ENCODE measurements at regions not wholly inside any gene's neighbourhood (a gene's known extent, or its start where the extent isn't known, plus 50 kb on each side); places are given as distances from the start of the nearest gene placed in this dataset.

GRCh38 chr7:25656581-25657026 is 428.3 kb upstream of the NPVF start:
- intact Hi-C loops (cut with DNase I): no loop called here

GRCh38 chr7:25658375-25658774 is 430.1 kb upstream of the NPVF start:
- Histone ChIP-seq H3K27me3 (no peaks in the 10 kb centered on the region), H3K27ac (replicated peaks in 1 of 4) (peak overlapping the region in 1 of 4 donors; percentile 18), H3K36me3 (no peaks in the 10 kb centered on the region), H3K9me3 (no peaks in the 10 kb centered on the region), H3K4me1 (peaks cover 5 to 51% (median 45%) of the 10 kb centered on the region in 4 donors), H3K4me3 (no peak overlapping the region)
- intact Hi-C loops (cut with DNase I): no loop called here
- TF ChIP-seq POLR2AphosphoS5 (IDR thresholded peaks at IDR 0.05): no peak
- DNase-seq (ENCODE audit: extremely low spot score): no peak

More at GRCh38 chr7:25656581-25657026, 428.3 kb upstream of the NPVF start:
- Histone ChIP-seq H3K27ac (replicated peaks in 1 of 4) (no peak overlapping the region), H3K4me3 (no peak overlapping the region), H3K4me1 (peaks cover 0 to 38% (median 30%) of the 10 kb centered on the region in 4 donors), H3K27me3 (no peaks in the 10 kb centered on the region), H3K9me3 (no peaks in the 10 kb centered on the region), H3K36me3 (no peaks in the 10 kb centered on the region)
- 16% methylated on average over 3 of the region's 3 CpGs for WGBS
- TF ChIP-seq POLR2AphosphoS5 (IDR thresholded peaks at IDR 0.05) (no peak), POLR2A (IDR thresholded peaks at IDR 0.05; ENCODE audit: low read depth) (no peak), CTCF (IDR thresholded peaks at IDR 0.05) (no peak), EP300 (IDR thresholded peaks at IDR 0.05) (no peak)
- no peak for DNase-seq (ENCODE audit: extremely low spot score)

- Histone ChIP-seq H3K27me3 (no peaks in the 10 kb centered on the region), H3K9me3 (no peaks in the 10 kb centered on the region), H3K4me3 (no peak overlapping the region), H3K36me3 (no peaks in the 10 kb centered on the region), H3K27ac (replicated peaks in 1 of 4) (peak overlapping the region in 1 of 4 donors; percentile 69), H3K4me1 (peaks cover 7 to 66% (median 60%) of the 10 kb centered on the region in 4 donors)
- TF ChIP-seq POLR2A (IDR thresholded peaks at IDR 0.05; ENCODE audit: low read depth) (no peak), CTCF (IDR thresholded peaks at IDR 0.05) (no peak), POLR2AphosphoS5 (IDR thresholded peaks at IDR 0.05) (no peak), EP300 (IDR thresholded peaks at IDR 0.05) (no peak)
- DNase-seq (ENCODE audit: extremely low spot score): no peak
- WGBS: 43% methylated on average over 6 of the region's 6 CpGs
- intact Hi-C loops (cut with DNase I): no loop called here
These were observed 431.6 kb upstream of the NPVF start for GRCh38 chr7:25659841-25660240.

- no peaks in the 10 kb centered on the region for H3K36me3 ChIP-seq
- H3K27me3 ChIP-seq: no peaks in the 10 kb centered on the region
- H3K27ac ChIP-seq (replicated peaks in 1 of 4): peak overlapping the region; percentile 69 to 77 (median 70)
- H3K4me1 ChIP-seq: peaks cover 10 to 66% (median 61%) of the 10 kb centered on the region in 4 donors
- no peak for DNase-seq (ENCODE audit: extremely low spot score)
- TF ChIP-seq CTCF (IDR thresholded peaks at IDR 0.05) (no peak), POLR2AphosphoS5 (IDR thresholded peaks at IDR 0.05) (peak; percentile 53 to 59), EP300 (IDR thresholded peaks at IDR 0.05) (no peak), POLR2A (IDR thresholded peaks at IDR 0.05; ENCODE audit: low read depth) (no peak)
- WGBS: 44% methylated on average over 10 of the region's 10 CpGs
- no peak overlapping the region for H3K4me3 ChIP-seq
- H3K9me3 ChIP-seq: no peaks in the 10 kb centered on the region
- intact Hi-C loops (cut with DNase I): no loop called here
These were observed 434.8 kb upstream of the NPVF start for GRCh38 chr7:25662841-25663800.

- H3K4me1 ChIP-seq: peaks cover 10 to 68% (median 58%) of the 10 kb centered on the region in 4 donors
- DNase-seq (ENCODE audit: extremely low spot score): no peak
- no peak overlapping the region for H3K4me3 ChIP-seq
- H3K27me3 ChIP-seq: no peaks in the 10 kb centered on the region
- H3K27ac ChIP-seq (replicated peaks in 1 of 4): peak overlapping the region; percentile 69 to 77 (median 70)
- H3K36me3 ChIP-seq: no peaks in the 10 kb centered on the region
- peak in 1 of 2 donors; percentile 10 for TF ChIP-seq POLR2AphosphoS5 (IDR thresholded peaks at IDR 0.05)
- TF ChIP-seq POLR2A (IDR thresholded peaks at IDR 0.05; ENCODE audit: low read depth): no peak
- TF ChIP-seq CTCF (IDR thresholded peaks at IDR 0.05): no peak
- no peak for TF ChIP-seq EP300 (IDR thresholded peaks at IDR 0.05)
- no peaks in the 10 kb centered on the region for H3K9me3 ChIP-seq
- intact Hi-C loops (cut with DNase I): no loop called here
- 32% methylated on average over 4 of the region's 4 CpGs for WGBS
These were observed 435.6 kb upstream of the NPVF start for GRCh38 chr7:25663877-25664276.
